CD14-positive monocyte (primary cell): ENCODE measurements at regions not wholly inside any gene's neighbourhood (a gene's known extent, or its start where the extent isn't known, plus 50 kb on each side); places are given as distances from the start of the nearest gene placed in this dataset.

ENCODE experiments used
- DNase-seq, 3 donors: peaks; one replicate each; pipeline ENCODE4 v3.0.0-alpha.2; 2011 to 2022
- H2AFZ ChIP-seq: 2 replicates; pipeline ENCODE4 v1.6.0; 2012; ENCODE audit warnings: mild to moderate bottlenecking, low read depth, low read length, inconsistent platforms; ENCODE audit not compliant: insufficient read depth, poor library complexity, severe bottlenecking
- H3K27ac ChIP-seq, 2 donors: 1 replicate in 1 of 2; 2 replicates in 1 of 2; pipeline ENCODE4 v1.5.1; 2012 to 2013; ENCODE audit warnings: low read length in 2 of 2, control low read depth in 1 of 2, inconsistent platforms in 1 of 2, low read depth in 1 of 2, mild to moderate bottlenecking in 1 of 2
- H3K27me3 ChIP-seq, 2 donors: one replicate each; pipeline versions ENCODE4 v1.6.0 to v1.6.1; 2011 to 2013; ENCODE audit warnings: low read length in 2 of 2; ENCODE audit not compliant: control insufficient read depth in 2 of 2, insufficient read depth in 2 of 2
- H3K36me3 ChIP-seq, 2 donors: replicated peaks in 1 of 2; 1 replicate in 1 of 2; 2 replicates in 1 of 2; pipeline versions ENCODE4 v1.5.1 to v1.6.1; 2012 to 2013; ENCODE audit warnings: low read length in 2 of 2, control low read depth in 1 of 2, inconsistent platforms in 1 of 2, mild to moderate bottlenecking in 1 of 2; ENCODE audit not compliant: insufficient read depth in 2 of 2, control insufficient read depth in 1 of 2
- H3K4me1 ChIP-seq, 2 donors: 1 replicate in 1 of 2; 2 replicates in 1 of 2; pipeline versions ENCODE4 v1.5.1 to v1.6.1; 2012 to 2013; ENCODE audit warnings: low read length in 2 of 2, control low read depth in 1 of 2, inconsistent platforms in 1 of 2, mild to moderate bottlenecking in 1 of 2, moderate library complexity in 1 of 2; ENCODE audit not compliant: insufficient read depth in 2 of 2, control insufficient read depth in 1 of 2
- H3K4me2 ChIP-seq: replicated peaks from 2 replicates; pipeline ENCODE3; 2012; ENCODE audit warnings: low read length, moderate library complexity, mild to moderate bottlenecking; ENCODE audit not compliant: poor library complexity, severe bottlenecking; ENCODE audit errors: extremely low read depth
- H3K4me3 ChIP-seq, 3 experiments: fragments of 200-600 bp in 1 of 3; sonication (generic) in 1 of 3; replicated peaks in 1 of 3; 1 replicate in 2 of 3; 2 replicates in 1 of 3; pipeline ENCODE4 v1.5.1; 2011 to 2013; ENCODE audit warnings: low read length in 3 of 3, mild to moderate bottlenecking in 3 of 3, control low read depth in 2 of 3, low read depth in 2 of 3, inconsistent platforms in 1 of 3, moderate library complexity in 1 of 3
- H3K79me2 ChIP-seq: 2 replicates; pipeline ENCODE4 v1.6.0; 2012; ENCODE audit warnings: mild to moderate bottlenecking, control low read depth, inconsistent platforms, low read length, moderate library complexity; ENCODE audit not compliant: insufficient read depth
- H3K9ac ChIP-seq: 2 replicates; pipeline ENCODE4 v1.6.0; 2017; ENCODE audit warnings: low read length, mild to moderate bottlenecking; ENCODE audit not compliant: insufficient read depth, poor library complexity, severe bottlenecking
- H3K9me3 ChIP-seq, 2 donors: replicated peaks in 1 of 2; 1 replicate in 1 of 2; 2 replicates in 1 of 2; pipeline versions ENCODE4 v1.5.1 to v1.6.1; 2012 to 2013; ENCODE audit warnings: low read length in 2 of 2, control low read depth in 1 of 2; ENCODE audit not compliant: control insufficient read depth in 1 of 2, insufficient read depth in 1 of 2
- H4K20me1 ChIP-seq: 2 replicates; pipeline ENCODE4 v1.6.0; 2012; ENCODE audit warnings: mild to moderate bottlenecking, low read length, control low read depth, moderate library complexity; ENCODE audit not compliant: insufficient read depth
- H3K27ac Mint-ChIP-seq, 7 donors: one replicate each; pipeline ENCODE4 v1.8.0; 2020; ENCODE audit warnings: mild to moderate bottlenecking in 7 of 7, mixed read lengths in 7 of 7, moderate library complexity in 6 of 7, inconsistent platforms in 2 of 7
- H3K27me3 Mint-ChIP-seq, 3 donors: one replicate each; pipeline ENCODE4 v1.8.0; 2021 to 2022; ENCODE audit warnings: low read depth in 3 of 3, mild to moderate bottlenecking in 3 of 3, mixed read lengths in 3 of 3, moderate library complexity in 3 of 3, inconsistent platforms in 1 of 3
- H3K36me3 Mint-ChIP-seq, 2 donors: one replicate each; pipeline ENCODE4 v1.8.0; 2020; ENCODE audit warnings: mixed read lengths in 2 of 2, inconsistent platforms in 1 of 2, mild to moderate bottlenecking in 1 of 2
- H3K4me1 Mint-ChIP-seq: one replicate; pipeline ENCODE4 v1.8.0; 2020; ENCODE audit warnings: mild to moderate bottlenecking, mixed read lengths
- H3K4me3 Mint-ChIP-seq, 2 donors: one replicate each; pipeline ENCODE4 v1.8.0; 2020; ENCODE audit warnings: mild to moderate bottlenecking in 2 of 2, mixed read lengths in 2 of 2, moderate library complexity in 1 of 2
- H3K9me3 Mint-ChIP-seq, 7 donors: one replicate each; pipeline ENCODE4 v1.8.0; 2020 to 2022; ENCODE audit warnings: mixed read lengths in 7 of 7, mild to moderate bottlenecking in 6 of 7, moderate library complexity in 6 of 7, inconsistent platforms in 2 of 7
- CTCF ChIP-seq: fragments of 200-600 bp; IDR thresholded peaks from one replicate; pipeline ENCODE4 v1.8.0; 2022; ENCODE audit warnings: antibody characterized with exemption, mild to moderate bottlenecking
- WGBS: methylation state at CpG from one replicate; pipeline ENCODE4 v1.1.5; 2013; ENCODE audit warnings: missing lambda C conversion rate; ENCODE audit not compliant: insufficient coverage; 5-methylcytosine and 5-hydroxymethylcytosine counted together
- intact Hi-C, 2 donors: fragments of 100-400 bp; cut with micrococcal nuclease; formaldehyde crosslinking; loops; one replicate each; pipeline versions ENCODE4 v1.15.0 to v1.15.1; 2023

GRCh38 chr5:32880796-32881195 is 169.7 kb downstream of the NPR3 start:
- Mint-ChIP-seq H3K27me3 (peaks cover 0 to 3% (median 0%) of the 10 kb centered on the region in 3 donors), H3K4me3 (no peak overlapping the region), H3K27ac (no peak overlapping the region), H3K4me1 (no peaks in the 10 kb centered on the region), H3K36me3 (no peaks in the 10 kb centered on the region), H3K9me3 (peaks cover 2 to 20% (median 14%) of the 10 kb centered on the region in 7 donors)
- Histone ChIP-seq H4K20me1 (no peaks in the 10 kb centered on the region), H3K36me3 (no peaks in the 10 kb centered on the region), H2AFZ (no peak overlapping the region), H3K79me2 (no peaks in the 10 kb centered on the region), H3K4me1 (no peaks in the 10 kb centered on the region), H3K27ac (no peak overlapping the region), H3K9me3 (peaks cover 6 to 10% of the 10 kb centered on the region in 2 donors), H3K4me2 (no peak overlapping the region), H3K9ac (no peak overlapping the region), H3K4me3 (no peak overlapping the region), H3K27me3 (no peaks in the 10 kb centered on the region)
- no peak for DNase-seq
- intact Hi-C loops, result no loop called here
- TF ChIP-seq CTCF, result no peak
- 71% methylated on average over 2 of the region's 3 CpGs for WGBS

- no peak overlapping the region for H3K4me3 Mint-ChIP-seq
- 90% methylated on average over 2 of the region's 2 CpGs for WGBS
- no peaks in the 10 kb centered on the region for H3K4me1 Mint-ChIP-seq
- intact Hi-C loops, result no loop called here
- TF ChIP-seq CTCF, result no peak
- Histone ChIP-seq H3K4me1 (no peaks in the 10 kb centered on the region), H3K27ac (no peak overlapping the region), H3K9me3 (no peaks in the 10 kb centered on the region), H4K20me1 (no peaks in the 10 kb centered on the region), H3K9ac (no peak overlapping the region), H2AFZ (no peak overlapping the region), H3K4me2 (no peak overlapping the region), H3K36me3 (no peaks in the 10 kb centered on the region), H3K27me3 (no peaks in the 10 kb centered on the region), H3K4me3 (no peak overlapping the region), H3K79me2 (no peaks in the 10 kb centered on the region)
- H3K27ac Mint-ChIP-seq, result no peak overlapping the region
- peaks cover 1 to 15% (median 9%) of the 10 kb centered on the region in 7 donors for H3K9me3 Mint-ChIP-seq
- peaks cover 0 to 4% (median 0%) of the 10 kb centered on the region in 3 donors for H3K27me3 Mint-ChIP-seq
- no peak for DNase-seq
- no peaks in the 10 kb centered on the region for H3K36me3 Mint-ChIP-seq
Measured at GRCh38 chr5:32887390-32887789, 176.3 kb downstream of the NPR3 start.
